ENCODE measurements at regions not wholly inside any gene's neighbourhood (a gene's known extent, or its start where the extent isn't known, plus 50 kb on each side); places are given as distances from the start of the nearest gene placed in this dataset.

DNA sequence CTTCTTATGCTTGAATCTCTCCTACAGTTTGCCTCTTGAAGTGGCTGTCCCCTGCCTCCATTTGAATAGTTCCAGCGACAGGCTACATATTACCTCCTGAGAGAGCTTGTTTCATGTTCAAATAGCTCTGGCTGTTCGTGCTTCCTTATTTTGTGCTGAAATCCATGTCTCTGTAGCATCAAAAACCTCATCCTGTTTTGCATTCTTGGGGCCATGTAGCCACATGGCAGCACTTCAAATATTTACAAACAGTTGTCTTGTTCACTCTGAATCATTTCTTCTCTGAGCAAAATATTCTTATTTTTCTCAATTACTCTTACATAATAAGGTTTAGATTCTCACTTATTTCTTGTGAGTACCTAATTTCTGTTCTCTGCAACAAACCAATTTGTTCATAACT, 1243.1 kb upstream of the NXPH2 start:
- no peak overlapping the region for H3K9ac ChIP-seq (ENCODE audit: low read length)
- TF ChIP-seq, protein P1, sequence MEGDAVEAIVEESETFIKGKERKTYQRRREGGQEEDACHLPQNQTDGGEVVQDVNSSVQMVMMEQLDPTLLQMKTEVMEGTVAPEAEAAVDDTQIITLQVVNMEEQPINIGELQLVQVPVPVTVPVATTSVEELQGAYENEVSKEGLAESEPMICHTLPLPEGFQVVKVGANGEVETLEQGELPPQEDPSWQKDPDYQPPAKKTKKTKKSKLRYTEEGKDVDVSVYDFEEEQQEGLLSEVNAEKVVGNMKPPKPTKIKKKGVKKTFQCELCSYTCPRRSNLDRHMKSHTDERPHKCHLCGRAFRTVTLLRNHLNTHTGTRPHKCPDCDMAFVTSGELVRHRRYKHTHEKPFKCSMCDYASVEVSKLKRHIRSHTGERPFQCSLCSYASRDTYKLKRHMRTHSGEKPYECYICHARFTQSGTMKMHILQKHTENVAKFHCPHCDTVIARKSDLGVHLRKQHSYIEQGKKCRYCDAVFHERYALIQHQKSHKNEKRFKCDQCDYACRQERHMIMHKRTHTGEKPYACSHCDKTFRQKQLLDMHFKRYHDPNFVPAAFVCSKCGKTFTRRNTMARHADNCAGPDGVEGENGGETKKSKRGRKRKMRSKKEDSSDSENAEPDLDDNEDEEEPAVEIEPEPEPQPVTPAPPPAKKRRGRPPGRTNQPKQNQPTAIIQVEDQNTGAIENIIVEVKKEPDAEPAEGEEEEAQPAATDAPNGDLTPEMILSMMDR (IDR thresholded peaks at IDR 0.05; ENCODE audit: low read length), result no peak
- TF ChIP-seq EZH2 (IDR thresholded peaks at IDR 0.05; ENCODE audit: borderline replicate concordance, low read length), result no peak
- no peaks in the 10 kb centered on the region for H3K36me3 ChIP-seq (ENCODE audit: insufficient read depth, low read length)
- H3K9me3 ChIP-seq (ENCODE audit: low read length), result no peaks in the 10 kb centered on the region
- H2AFZ ChIP-seq (ENCODE audit: low read length), result no peak overlapping the region
- H4K20me1 ChIP-seq (ENCODE audit: insufficient read depth, low read length), result no peaks in the 10 kb centered on the region
- no peaks in the 10 kb centered on the region for H3K4me1 ChIP-seq (ENCODE audit: insufficient read depth, low read length, severe bottlenecking)
- H3K4me3 ChIP-seq (ENCODE audit: low read depth, low read length, poor library complexity, severe bottlenecking), result no peak overlapping the region
- no peaks in the 10 kb centered on the region for H3K27me3 ChIP-seq (ENCODE audit: insufficient read depth, low read length)
- H3K9me2 ChIP-seq (ENCODE audit: low read depth, low read length), result no peaks in the 10 kb centered on the region
- no peaks in the 10 kb centered on the region for H3F3A ChIP-seq (ENCODE audit: insufficient read depth, low read length)
- no peak overlapping the region for H3K4me2 ChIP-seq (ENCODE audit: low read length)
- H3K79me2 ChIP-seq (ENCODE audit: insufficient read depth, low read length), result no peaks in the 10 kb centered on the region
- no peak overlapping the region for H3K27ac ChIP-seq (ENCODE audit: low read depth, low read length, poor library complexity, severe bottlenecking)

GRCh38 chr2:140018541-140018940, 1238.4 kb upstream of the NXPH2 start:
- no peaks in the 10 kb centered on the region for H3K79me2 ChIP-seq (ENCODE audit: insufficient read depth, low read length)
- no peak overlapping the region for H3K9ac ChIP-seq (ENCODE audit: low read length)
- H3K27ac ChIP-seq (ENCODE audit: low read depth, low read length, poor library complexity, severe bottlenecking), result no peak overlapping the region
- no peaks in the 10 kb centered on the region for H3K9me2 ChIP-seq (ENCODE audit: low read depth, low read length)
- no peak overlapping the region for H3K4me2 ChIP-seq (ENCODE audit: low read length)
- no peak overlapping the region for H2AFZ ChIP-seq (ENCODE audit: low read length)
- no peaks in the 10 kb centered on the region for H3K4me1 ChIP-seq (ENCODE audit: insufficient read depth, low read length, severe bottlenecking)
- H3K27me3 ChIP-seq (ENCODE audit: insufficient read depth, low read length), result no peaks in the 10 kb centered on the region
- TF ChIP-seq EZH2 (IDR thresholded peaks at IDR 0.05; ENCODE audit: borderline replicate concordance, low read length), result no peak
- TF ChIP-seq, protein P1 (IDR thresholded peaks at IDR 0.05; ENCODE audit: low read length), result no peak
- H3F3A ChIP-seq (ENCODE audit: insufficient read depth, low read length), result no peaks in the 10 kb centered on the region
- H3K9me3 ChIP-seq (ENCODE audit: low read length), result no peaks in the 10 kb centered on the region
- H4K20me1 ChIP-seq (ENCODE audit: insufficient read depth, low read length), result no peaks in the 10 kb centered on the region
- no peak overlapping the region for H3K4me3 ChIP-seq (ENCODE audit: low read depth, low read length, poor library complexity, severe bottlenecking)
- no peaks in the 10 kb centered on the region for H3K36me3 ChIP-seq (ENCODE audit: insufficient read depth, low read length)

DNA sequence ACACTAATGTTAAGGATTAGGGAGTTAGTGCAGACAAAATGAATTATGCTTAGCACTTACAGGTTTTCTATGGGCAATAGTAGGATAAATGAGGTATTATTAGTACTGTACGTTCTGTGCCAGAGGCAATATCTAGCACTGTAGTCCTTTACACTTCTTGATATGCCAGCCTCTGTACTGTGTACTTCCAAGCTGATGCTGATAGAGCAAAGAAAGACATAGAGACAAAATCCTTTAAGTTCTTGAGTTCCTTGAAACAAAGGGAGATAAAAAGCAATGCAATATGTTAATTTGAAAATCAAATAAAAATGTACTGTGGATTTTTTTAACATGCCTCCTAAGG, 1234.0 kb upstream of the NXPH2 start:
- H3K27ac ChIP-seq (ENCODE audit: low read depth, low read length, poor library complexity, severe bottlenecking), result no peak overlapping the region
- H3F3A ChIP-seq (ENCODE audit: insufficient read depth, low read length), result no peaks in the 10 kb centered on the region
- H3K4me1 ChIP-seq (ENCODE audit: insufficient read depth, low read length, severe bottlenecking), result no peaks in the 10 kb centered on the region
- H3K27me3 ChIP-seq (ENCODE audit: insufficient read depth, low read length), result no peaks in the 10 kb centered on the region
- H3K4me2 ChIP-seq (ENCODE audit: low read length), result no peak overlapping the region
- H3K4me3 ChIP-seq (ENCODE audit: low read depth, low read length, poor library complexity, severe bottlenecking), result no peak overlapping the region
- no peak overlapping the region for H2AFZ ChIP-seq (ENCODE audit: low read length)
- H3K79me2 ChIP-seq (ENCODE audit: insufficient read depth, low read length), result no peaks in the 10 kb centered on the region
- no peak for TF ChIP-seq EZH2 (IDR thresholded peaks at IDR 0.05; ENCODE audit: borderline replicate concordance, low read length)
- TF ChIP-seq, protein P1 (IDR thresholded peaks at IDR 0.05; ENCODE audit: low read length), result no peak
- no peaks in the 10 kb centered on the region for H3K36me3 ChIP-seq (ENCODE audit: insufficient read depth, low read length)
- H3K9me3 ChIP-seq (ENCODE audit: low read length), result no peaks in the 10 kb centered on the region
- no peaks in the 10 kb centered on the region for H3K9me2 ChIP-seq (ENCODE audit: low read depth, low read length)
- H4K20me1 ChIP-seq (ENCODE audit: insufficient read depth, low read length), result no peaks in the 10 kb centered on the region
- no peak overlapping the region for H3K9ac ChIP-seq (ENCODE audit: low read length)

Data from OCI-LY1 (cell line).